Thoracic aorta (tissue), 2 donors: ENCODE measurements at regions not wholly inside any gene's neighbourhood (a gene's known extent, or its start where the extent isn't known, plus 50 kb on each side); places are given as distances from the start of the nearest gene placed in this dataset.

Experiments
- ATAC-seq: fragments of 150-250 bp; one replicate; pipeline ENCODE4 v1.8.0; 2017; ENCODE audit warnings: low read depth; ENCODE audit not compliant: insufficient number of reproducible peaks, low FRiP score
- DNase-seq: peaks from one replicate; pipeline ENCODE4 v3.0.0-alpha.2; 2020; ENCODE audit warnings: low spot score
- H3K27ac ChIP-seq, 2 donors: fragments of 200-600 bp; sonication (generic); 1 replicate in 1 of 2; 2 replicates in 1 of 2; pipeline ENCODE4 v1.5.1; 2016; ENCODE audit warnings: mild to moderate bottlenecking in 2 of 2, moderate library complexity in 2 of 2
- H3K27me3 ChIP-seq: fragments of 200-600 bp; sonication (generic); replicated peaks from 2 replicates; pipeline ENCODE4 v1.6.0; 2016; ENCODE audit warnings: mild to moderate bottlenecking; ENCODE audit not compliant: insufficient read depth
- H3K36me3 ChIP-seq: fragments of 200-600 bp; sonication (generic); one replicate; pipeline ENCODE4 v1.5.1; 2016
- H3K4me1 ChIP-seq, 2 donors: fragments of 200-600 bp; sonication (generic); 1 replicate in 1 of 2; 2 replicates in 1 of 2; pipeline versions ENCODE4 v1.5.1 to v1.6.0; 2016; ENCODE audit warnings: low read depth in 2 of 2, mild to moderate bottlenecking in 1 of 2; ENCODE audit not compliant: control insufficient read depth in 1 of 2
- H3K4me3 ChIP-seq: fragments of 200-600 bp; sonication (generic); 2 replicates; pipeline ENCODE4 v1.5.1; 2016; ENCODE audit warnings: mild to moderate bottlenecking
- H3K9me3 ChIP-seq: fragments of 200-600 bp; sonication (generic); 2 replicates; pipeline ENCODE4 v1.5.1; 2016
- CTCF ChIP-seq: fragments of 200-600 bp; sonication (generic); IDR thresholded peaks from one replicate; pipeline ENCODE4 v1.5.1; 2019; ENCODE audit warnings: antibody characterized with exemption

DNA sequence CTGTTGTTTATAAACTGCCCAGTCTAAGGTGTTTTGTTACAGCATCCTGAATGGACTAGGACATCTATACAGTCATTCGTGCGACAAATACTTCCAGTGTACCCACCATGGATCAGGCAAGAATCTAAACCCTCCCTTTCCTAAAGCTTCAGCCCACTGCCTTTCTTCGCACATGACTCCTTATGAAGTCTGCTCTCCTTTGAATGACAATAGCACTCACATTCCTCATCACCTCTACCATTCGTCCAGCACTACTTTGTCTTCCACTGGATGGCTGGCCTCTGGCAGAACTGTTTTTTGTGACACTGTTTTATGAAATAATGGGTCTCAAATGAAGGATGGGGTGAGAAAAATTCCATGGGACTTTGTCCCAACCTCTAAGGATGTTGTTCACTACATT lies 89.8 kb upstream of the LIN7C start:
- no peak for DNase-seq
- TF ChIP-seq CTCF, result no peak
- Histone ChIP-seq H3K9me3 (no peaks in the 10 kb centered on the region), H3K27ac (no peak overlapping the region), H3K27me3 (no peaks in the 10 kb centered on the region), H3K4me3 (no peak overlapping the region), H3K4me1 (no peaks in the 10 kb centered on the region), H3K36me3 (no peaks in the 10 kb centered on the region)
- no peak for ATAC-seq

GRCh38 chr11:27592098-27592780 lies 85.7 kb upstream of the LIN7C start:
- H3K4me3 ChIP-seq, result no peak overlapping the region
- no peak for DNase-seq
- no peaks in the 10 kb centered on the region for H3K36me3 ChIP-seq
- no peak for ATAC-seq
- H3K9me3 ChIP-seq, result no peaks in the 10 kb centered on the region
- no peak for TF ChIP-seq CTCF
- no peaks in the 10 kb centered on the region for H3K4me1 ChIP-seq
- no peaks in the 10 kb centered on the region for H3K27me3 ChIP-seq
- H3K27ac ChIP-seq, result no peak overlapping the region

DNA sequence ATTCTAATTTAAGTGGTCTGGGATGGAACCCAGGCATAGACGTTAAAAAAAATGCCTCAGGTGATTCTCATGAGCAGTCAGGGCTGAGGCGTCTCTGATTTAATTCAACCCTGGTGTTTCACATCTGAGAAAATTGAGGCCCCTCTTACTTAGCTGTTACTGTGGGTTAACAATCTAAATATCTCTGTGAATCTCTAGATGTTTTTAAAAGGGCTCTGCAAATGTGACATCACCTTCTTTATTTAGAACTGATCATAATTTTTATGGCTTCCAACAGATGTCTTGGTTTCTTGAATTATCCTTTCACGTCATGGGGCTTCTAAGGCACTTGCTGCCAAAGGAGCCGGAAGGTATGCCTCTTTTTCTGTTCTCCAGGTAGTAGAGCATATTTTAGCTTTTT lies 76.1 kb upstream of the LIN7C start:
- H3K4me3 ChIP-seq, result no peak overlapping the region
- no peaks in the 10 kb centered on the region for H3K4me1 ChIP-seq
- no peak overlapping the region for H3K27ac ChIP-seq
- DNase-seq, result no peak
- H3K9me3 ChIP-seq, result no peaks in the 10 kb centered on the region
- no peak for ATAC-seq
- no peaks in the 10 kb centered on the region for H3K36me3 ChIP-seq
- H3K27me3 ChIP-seq, result no peaks in the 10 kb centered on the region
- no peak for TF ChIP-seq CTCF

DNA sequence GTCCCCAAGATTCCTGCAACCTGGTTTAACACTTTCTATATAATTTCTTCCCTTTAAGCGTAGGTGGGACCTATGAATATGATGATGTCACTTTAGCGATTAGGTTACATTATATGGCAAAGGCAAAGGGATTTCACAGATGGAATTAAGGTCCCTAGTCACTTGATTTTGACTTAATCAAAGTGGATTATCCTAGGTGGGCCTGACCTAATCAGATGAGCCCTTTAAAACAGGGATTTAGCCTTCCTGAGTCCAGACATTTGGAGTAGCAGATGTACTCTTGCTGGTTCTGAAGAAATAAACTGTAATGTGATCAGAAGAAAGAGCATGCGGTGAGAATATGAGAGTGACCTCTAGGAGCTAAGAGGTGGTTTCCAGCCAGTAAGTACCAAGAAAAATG lies 67.8 kb upstream of the LIN7C start:
- H3K27me3 ChIP-seq, result no peaks in the 10 kb centered on the region
- no peaks in the 10 kb centered on the region for H3K36me3 ChIP-seq
- peaks cover 12 to 21% of the 10 kb centered on the region in 2 donors for H3K4me1 ChIP-seq
- H3K27ac ChIP-seq, result no peak overlapping the region
- no peaks in the 10 kb centered on the region for H3K9me3 ChIP-seq
- ATAC-seq, result no peak
- no peak overlapping the region for H3K4me3 ChIP-seq
- no peak for DNase-seq
- no peak for TF ChIP-seq CTCF

DNA sequence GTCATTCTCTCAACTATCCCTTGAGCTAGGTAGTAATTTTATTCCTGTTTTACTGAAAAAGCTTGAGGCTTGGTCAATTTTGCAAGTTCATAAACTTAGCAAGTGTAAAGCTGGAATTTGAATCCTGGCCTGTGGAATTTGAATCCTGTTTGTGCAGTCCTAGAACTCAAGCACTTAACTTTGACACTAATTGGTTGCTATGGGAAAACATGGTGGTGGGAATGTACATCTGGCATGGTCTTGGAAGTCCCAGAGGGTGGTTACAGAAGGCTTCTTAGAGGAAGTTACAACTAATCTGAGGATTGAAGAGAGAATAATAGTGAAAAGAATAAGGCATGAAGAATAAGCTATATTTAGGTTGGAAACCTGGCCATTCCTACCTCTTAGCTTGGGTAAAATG lies 66.5 kb upstream of the LIN7C start:
- Histone ChIP-seq H3K36me3 (no peaks in the 10 kb centered on the region), H3K4me1 (peaks cover 12 to 21% of the 10 kb centered on the region in 2 donors), H3K27me3 (no peaks in the 10 kb centered on the region), H3K9me3 (no peaks in the 10 kb centered on the region), H3K4me3 (no peak overlapping the region), H3K27ac (peak overlapping the region in 1 of 2 donors; percentile 7)
- ATAC-seq (no peak), DNase-seq (no peak)
- no peak for TF ChIP-seq CTCF
